NCI-H510A (cell line): ENCODE measurements at regions not wholly inside any gene's neighbourhood (a gene's known extent, or its start where the extent isn't known, plus 50 kb on each side); places are given as distances from the start of the nearest gene placed in this dataset.

ENCODE experiments used
- DNase-seq: peaks from one replicate; lab custom pipeline; 2025; lab: John Stamatoyannopoulos, UW

- DNase-seq = no peak
Measured at GRCh38 chr6:14254505-14254904, 136.9 kb downstream of the CD83 start.

- DNase-seq = no peak
Measured at GRCh38 chr6:14255916-14256315, 138.3 kb downstream of the CD83 start.

- DNase-seq = no peak
Measured at GRCh38 chr6:14258117-14258516, 140.5 kb downstream of the CD83 start.

- no peak for DNase-seq
Measured at GRCh38 chr6:14258695-14259593, 141.4 kb downstream of the CD83 start.

GRCh38 chr6:14259594-14260152 is 142.1 kb downstream of the CD83 start:
- no peak for DNase-seq

GRCh38 chr6:14260839-14261238 is 143.3 kb downstream of the CD83 start:
- no peak for DNase-seq

- DNase-seq = no peak
Measured at GRCh38 chr6:14263881-14264424, 146.4 kb downstream of the CD83 start.

GRCh38 chr6:14265049-14266021 is 147.8 kb downstream of the CD83 start:
- no peak for DNase-seq

- no peak for DNase-seq
Measured at GRCh38 chr6:14266266-14266665, 148.7 kb downstream of the CD83 start.

GRCh38 chr6:14267885-14268660 is 150.5 kb downstream of the CD83 start:
- no peak for DNase-seq

- no peak for DNase-seq
Measured at GRCh38 chr6:14269436-14269835, 151.9 kb downstream of the CD83 start.

GRCh38 chr6:14270142-14270893 is 152.7 kb downstream of the CD83 start:
- no peak for DNase-seq

- DNase-seq = no peak
Measured at GRCh38 chr6:14270925-14271788, 153.6 kb downstream of the CD83 start.

GRCh38 chr6:14271789-14272736 is 154.5 kb downstream of the CD83 start:
- DNase-seq = no peak

GRCh38 chr6:14272737-14273085 is 155.1 kb downstream of the CD83 start:
- no peak for DNase-seq

GRCh38 chr6:14273191-14273590 is 155.6 kb downstream of the CD83 start:
- no peak for DNase-seq

- DNase-seq = no peak
Measured at GRCh38 chr6:14274016-14274415, 156.4 kb downstream of the CD83 start.
